Lower lobe of right lung (tissue), 2 donors: ENCODE measurements at regions not wholly inside any gene's neighbourhood (a gene's known extent, or its start where the extent isn't known, plus 50 kb on each side); places are given as distances from the start of the nearest gene placed in this dataset.

Experiments
- ATAC-seq, 2 donors: fragments of 200-7000 bp; cut with Tn5 transposase; one replicate each; pipeline ENCODE4 v1.9.1; 2020 to 2022; ENCODE audit warnings: mild to moderate bottlenecking in 2 of 2, moderate library complexity in 2 of 2
- DNase-seq: peaks from one replicate; pipeline ENCODE4 v3.0.0-alpha.2; 2020
- H3K27ac ChIP-seq: fragments of 200-600 bp; one replicate; pipeline ENCODE4 v1.8.0; 2022
- H3K27me3 ChIP-seq: fragments of 200-600 bp; one replicate; pipeline ENCODE4 v1.8.0; 2022; ENCODE audit warnings: low read depth
- H3K36me3 ChIP-seq: fragments of 200-600 bp; one replicate; pipeline ENCODE4 v1.8.0; 2022; ENCODE audit warnings: mild to moderate bottlenecking
- H3K4me1 ChIP-seq: fragments of 200-600 bp; one replicate; pipeline ENCODE4 v1.8.0; 2022
- H3K4me3 ChIP-seq: fragments of 200-600 bp; one replicate; pipeline ENCODE4 v1.8.0; 2022; ENCODE audit warnings: mild to moderate bottlenecking
- H3K9me3 ChIP-seq: fragments of 200-600 bp; one replicate; pipeline ENCODE4 v1.8.0; 2022
- CTCF ChIP-seq: fragments of 200-600 bp; IDR thresholded peaks from one replicate; pipeline ENCODE4 v1.8.0; 2022; ENCODE audit warnings: antibody characterized with exemption, mild to moderate bottlenecking
- intact Hi-C: fragments of 100-400 bp; cut with DNase I; formaldehyde crosslinking; loops from one replicate; pipeline ENCODE4 v1.11.0; 2022
- donor health status: DM: no; HTN: yes; CAD: no; lungs with severe emphysema.

- Histone ChIP-seq H3K4me1 (peaks cover 17% of the 10 kb centered on the region), H3K27me3 (no peaks in the 10 kb centered on the region), H3K27ac (no peak overlapping the region), H3K4me3 (no peak overlapping the region), H3K36me3 (no peaks in the 10 kb centered on the region), H3K9me3 (no peaks in the 10 kb centered on the region)
- DNase-seq (no peak), ATAC-seq (no peak)
- no peak for TF ChIP-seq CTCF
- intact Hi-C loops = no loop called here
Measured at GRCh38 chr11:45075519-45075918, 70.9 kb upstream of the PRDM11 start.

GRCh38 chr11:45075952-45076351, 70.5 kb upstream of the PRDM11 start:
- H3K27me3 ChIP-seq = no peaks in the 10 kb centered on the region
- ATAC-seq = no peak
- intact Hi-C loops = no loop called here

GRCh38 chr11:45076761-45077160, 69.7 kb upstream of the PRDM11 start:
- H3K36me3 ChIP-seq = no peaks in the 10 kb centered on the region
- no peak overlapping the region for H3K4me3 ChIP-seq
- no peak for ATAC-seq
- no peak for DNase-seq
- TF ChIP-seq CTCF = no peak
- no peaks in the 10 kb centered on the region for H3K27me3 ChIP-seq
- H3K27ac ChIP-seq = no peak overlapping the region
- peaks cover 23% of the 10 kb centered on the region for H3K4me1 ChIP-seq
- H3K9me3 ChIP-seq = no peaks in the 10 kb centered on the region
- intact Hi-C loops = no loop called here

More at GRCh38 chr11:45075952-45076351, 70.5 kb upstream of the PRDM11 start:
- no peaks in the 10 kb centered on the region for H3K36me3 ChIP-seq
- H3K27ac ChIP-seq = no peak overlapping the region
- DNase-seq = no peak
- no peak overlapping the region for H3K4me3 ChIP-seq
- peaks cover 22% of the 10 kb centered on the region for H3K4me1 ChIP-seq
- no peaks in the 10 kb centered on the region for H3K9me3 ChIP-seq
- TF ChIP-seq CTCF = no peak

GRCh38 chr11:45078236-45079074, 68.0 kb upstream of the PRDM11 start:
- H3K4me3 ChIP-seq = no peak overlapping the region
- no peak for TF ChIP-seq CTCF
- intact Hi-C loops = no loop called here
- no peaks in the 10 kb centered on the region for H3K9me3 ChIP-seq
- H3K27ac ChIP-seq = no peak overlapping the region
- peaks cover 37% of the 10 kb centered on the region for H3K4me1 ChIP-seq
- DNase-seq (no peak), ATAC-seq (no peak)
- H3K27me3 ChIP-seq = no peaks in the 10 kb centered on the region
- H3K36me3 ChIP-seq = no peaks in the 10 kb centered on the region

- Histone ChIP-seq H3K4me1 (peaks cover 41% of the 10 kb centered on the region), H3K36me3 (no peaks in the 10 kb centered on the region), H3K9me3 (no peaks in the 10 kb centered on the region), H3K4me3 (no peak overlapping the region), H3K27me3 (no peaks in the 10 kb centered on the region), H3K27ac (no peak overlapping the region)
- intact Hi-C loops = no loop called here
- DNase-seq = no peak
- no peak for TF ChIP-seq CTCF
- peak; percentile 43 to 45 for ATAC-seq
Measured at GRCh38 chr11:45079075-45079444, 67.4 kb upstream of the PRDM11 start.
